GM19467 (cell line): ENCODE measurements at regions not wholly inside any gene's neighbourhood (a gene's known extent, or its start where the extent isn't known, plus 50 kb on each side); places are given as distances from the start of the nearest gene placed in this dataset.

Source experiments
- ATAC-seq: cut with Tn5 transposase; IDR thresholded peaks from one replicate; pipeline ENCODE4 v1.9.1; 2021; ENCODE audit warnings: mild to moderate bottlenecking, moderate library complexity; ENCODE audit not compliant: unreplicated experiment

DNA sequence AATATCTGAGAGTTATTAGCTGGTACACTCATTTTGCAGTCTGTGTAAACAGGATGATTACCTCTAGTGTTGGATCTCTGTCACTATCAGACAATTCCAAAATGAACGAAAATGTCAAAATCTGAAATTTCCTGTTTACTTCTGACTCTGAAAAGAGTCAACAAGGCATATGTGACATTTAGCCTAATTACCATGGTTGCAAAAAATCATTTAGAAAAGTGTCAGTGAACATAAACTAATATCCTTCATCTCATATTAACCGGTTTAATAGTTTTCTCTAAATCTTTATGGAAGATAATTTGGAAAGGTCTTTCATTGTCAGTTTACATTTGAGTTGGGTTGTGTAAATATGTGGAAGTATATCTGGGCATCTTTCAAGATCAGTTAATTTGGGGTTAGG is 431.8 kb upstream of the HSF2 start:
- ATAC-seq, result no peak

DNA sequence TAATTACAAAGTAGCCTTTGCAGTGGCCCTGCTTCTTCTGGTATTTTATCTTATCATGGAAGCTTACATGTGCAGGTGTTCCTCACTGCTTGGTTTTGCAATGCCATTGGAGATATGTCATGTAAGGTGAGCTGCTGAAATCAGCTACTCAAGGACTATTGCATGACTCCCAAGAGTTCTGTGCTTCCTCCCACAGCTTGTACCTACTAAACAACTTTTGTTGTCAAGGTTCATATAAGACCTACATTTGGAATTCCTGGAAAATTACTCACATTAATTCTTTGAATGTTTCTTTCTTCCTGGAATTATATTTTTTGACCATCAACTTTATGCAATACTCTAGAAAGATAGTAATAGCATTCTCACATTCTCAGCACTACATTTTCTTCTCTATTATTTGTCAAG is 427.5 kb upstream of the HSF2 start:
- no peak for ATAC-seq

DNA sequence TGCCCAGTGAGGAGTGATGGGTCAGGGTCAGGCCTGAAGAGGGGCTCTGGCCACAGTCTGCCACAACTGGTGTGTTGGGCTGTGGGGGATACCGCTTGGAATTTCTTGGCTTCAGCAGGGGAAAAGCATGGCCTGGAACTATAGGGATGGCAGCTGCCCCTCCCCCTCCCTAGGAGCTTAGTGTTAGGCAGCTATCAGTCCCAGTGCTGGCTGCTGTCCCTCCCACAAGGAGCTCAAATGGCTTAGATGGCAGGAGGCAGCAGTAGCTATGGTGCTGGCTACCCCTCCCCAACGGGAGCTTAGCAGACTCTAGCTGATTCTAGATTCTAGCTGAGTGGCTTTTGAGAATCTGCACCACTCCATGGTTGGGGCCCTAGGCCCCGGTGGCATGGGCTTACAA is 414.5 kb upstream of the HSF2 start:
- ATAC-seq, result no peak

- no peak for ATAC-seq
These were observed 406.1 kb upstream of the HSF2 start for GRCh38 chr6:121993362-121993761.

DNA sequence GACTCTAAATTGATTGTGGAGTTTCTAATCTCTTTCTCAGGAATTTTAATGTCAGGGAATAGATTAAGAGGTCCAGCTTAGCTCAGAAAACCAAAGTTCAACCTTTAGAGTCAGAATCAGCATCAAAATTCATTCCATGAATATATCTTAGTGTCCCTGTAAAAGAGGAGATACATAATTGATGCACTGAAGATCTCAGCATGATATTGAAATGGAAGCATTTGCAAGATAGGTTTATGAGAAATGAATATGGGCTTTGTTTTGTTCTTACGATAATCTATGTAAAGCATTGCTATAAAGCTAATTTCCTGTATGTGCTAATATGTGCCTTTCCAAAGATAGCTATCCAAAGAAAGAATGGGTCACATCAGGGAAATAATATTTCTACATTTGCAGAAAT is 404.5 kb upstream of the HSF2 start:
- ATAC-seq, result no peak

GRCh38 chr6:121998631-121999030 is 400.8 kb upstream of the HSF2 start:
- ATAC-seq, result no peak

GRCh38 chr6:121999456-122000065 is 399.9 kb upstream of the HSF2 start:
- no peak for ATAC-seq

- ATAC-seq, result no peak
These were observed 393.8 kb upstream of the HSF2 start for GRCh38 chr6:122005661-122006060.

GRCh38 chr6:122007339-122007738 is 392.1 kb upstream of the HSF2 start:
- no peak for ATAC-seq

DNA sequence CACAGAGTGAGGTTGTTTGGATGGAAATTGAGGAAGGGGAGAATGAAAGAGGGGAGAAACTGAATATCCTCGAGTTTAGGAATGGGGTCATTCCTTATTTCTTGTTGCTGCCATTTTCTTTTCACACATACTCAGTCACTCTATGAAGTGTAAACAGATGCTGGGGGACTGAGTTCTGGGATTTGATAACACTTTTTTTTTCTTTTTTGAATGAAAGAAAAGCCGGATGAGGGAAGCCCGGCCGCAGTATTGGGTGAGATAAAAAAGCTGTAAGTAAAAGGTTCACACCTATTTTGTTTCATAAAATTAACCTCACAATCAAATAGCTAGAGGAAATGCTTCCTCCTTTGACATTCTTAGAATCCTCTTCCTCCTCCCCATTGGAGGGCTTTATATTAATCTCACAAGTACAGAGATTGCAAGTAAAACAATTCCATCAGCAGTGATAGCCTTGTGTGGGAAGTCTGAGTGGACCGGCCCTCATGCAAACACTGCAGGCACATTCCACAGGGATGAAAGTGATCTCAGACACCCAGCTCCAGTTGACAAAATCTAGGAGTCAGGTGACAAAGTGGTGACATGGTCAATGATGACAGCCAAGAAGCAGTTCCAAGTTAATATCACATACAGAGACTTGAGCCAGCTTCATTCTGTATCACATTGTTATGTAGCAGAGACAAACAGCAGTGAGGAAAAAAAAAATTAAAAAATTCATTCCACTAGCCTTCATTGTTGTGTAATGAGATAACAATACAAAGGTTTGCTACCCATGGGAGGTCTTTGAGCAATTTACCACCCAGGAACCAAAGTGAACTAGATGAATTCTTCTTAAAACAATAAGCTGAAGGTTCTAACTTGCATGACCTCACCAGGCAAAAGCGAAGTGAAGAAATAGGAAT is 391.1 kb upstream of the HSF2 start:
- ATAC-seq, result no peak

DNA sequence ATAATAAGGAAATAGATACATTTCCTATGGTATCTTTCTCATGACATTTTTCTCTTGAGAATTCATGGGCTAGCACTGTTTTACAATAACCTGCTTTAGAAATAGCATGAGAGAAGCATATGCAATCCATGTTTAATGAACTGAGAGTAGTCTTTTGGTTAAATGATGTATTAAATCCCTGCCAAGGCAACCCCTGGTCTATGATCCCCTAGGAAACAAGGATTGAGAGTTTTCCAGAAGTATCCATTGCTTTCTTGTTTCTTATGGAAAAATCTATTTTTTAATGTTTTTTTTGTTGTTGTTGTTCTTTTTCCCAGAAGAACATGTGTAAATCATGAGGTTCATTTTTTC is 390.5 kb upstream of the HSF2 start:
- ATAC-seq, result no peak

GRCh38 chr6:122012578-122012977 is 386.9 kb upstream of the HSF2 start:
- ATAC-seq, result no peak

DNA sequence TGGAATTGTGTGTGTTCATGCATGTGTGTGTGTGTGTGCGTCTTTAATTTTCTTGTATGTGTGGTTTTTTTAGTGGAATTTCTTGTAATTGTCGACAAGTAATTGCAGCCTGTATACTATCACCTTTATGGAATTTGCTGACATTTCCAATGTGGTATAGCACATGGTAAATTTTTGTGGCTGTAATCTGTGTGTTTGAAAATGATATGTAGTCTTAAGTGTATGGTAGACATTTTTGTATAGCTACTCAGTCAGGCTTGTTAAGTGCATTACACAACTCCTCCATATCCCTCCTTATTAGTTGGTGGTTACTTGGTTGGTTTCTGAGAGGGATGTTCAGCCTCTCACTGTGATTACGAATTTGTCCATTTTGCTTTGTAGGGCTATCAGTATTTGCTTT is 384.5 kb upstream of the HSF2 start:
- ATAC-seq, result no peak

- peak; percentile 100 for ATAC-seq
These were observed 378.7 kb upstream of the HSF2 start for GRCh38 chr6:122020588-122021264.

- no peak for ATAC-seq
These were observed 374.3 kb upstream of the HSF2 start for GRCh38 chr6:122025104-122025503.

DNA sequence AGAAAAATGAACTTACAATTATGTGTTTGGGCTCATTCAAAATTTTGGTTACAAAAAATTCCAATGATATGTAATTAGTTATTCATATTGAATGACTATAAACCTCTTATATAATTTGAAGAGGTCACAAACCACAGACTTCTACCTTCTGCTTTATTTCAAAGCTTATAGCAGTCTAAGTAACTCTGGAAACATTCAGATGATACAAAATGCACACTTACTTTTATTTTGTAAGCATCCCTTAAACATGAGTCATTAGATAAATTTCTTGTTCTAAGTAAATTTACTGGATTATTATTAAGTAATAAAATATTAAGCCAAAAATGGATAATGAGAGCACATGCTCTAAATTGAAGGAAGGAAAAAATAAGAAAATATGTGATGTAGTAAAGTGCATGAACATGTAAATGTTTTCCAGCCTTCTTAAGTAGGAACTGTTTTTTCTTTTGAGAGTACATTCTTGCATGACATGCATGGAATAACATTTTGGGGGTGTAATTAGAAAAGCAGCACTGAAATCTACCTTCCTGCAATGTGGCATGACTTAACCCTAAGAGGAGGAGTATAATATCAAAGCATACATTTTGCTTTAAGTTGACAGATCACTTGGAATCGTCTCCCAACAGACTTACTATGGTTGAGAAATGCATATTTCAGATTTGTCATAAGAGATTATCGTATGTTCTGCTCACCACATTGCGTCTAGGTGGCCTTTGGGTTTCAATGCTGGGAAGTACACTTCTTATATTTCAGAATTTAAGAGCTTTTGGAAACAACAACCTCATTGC is 372.7 kb upstream of the HSF2 start:
- ATAC-seq, result no peak

- no peak for ATAC-seq
These were observed 370.4 kb upstream of the HSF2 start for GRCh38 chr6:122028933-122029522.

- ATAC-seq, result peak; percentile 95
These were observed 365.8 kb upstream of the HSF2 start for GRCh38 chr6:122033564-122034181.

- ATAC-seq, result no peak
These were observed 364.3 kb upstream of the HSF2 start for GRCh38 chr6:122035173-122035572.

GRCh38 chr6:122040261-122040660 is 359.2 kb upstream of the HSF2 start:
- ATAC-seq, result no peak
